Loucy (cell line): ENCODE measurements at regions not wholly inside any gene's neighbourhood (a gene's known extent, or its start where the extent isn't known, plus 50 kb on each side); places are given as distances from the start of the nearest gene placed in this dataset.

Experiments used
- EZH2phosphoT487 ChIP-seq: fragments of 200-600 bp; IDR thresholded peaks from 2 replicates; pipeline ENCODE4 v1.6.1; 2018; ENCODE audit warnings: antibody characterized with exemption, mild to moderate bottlenecking, moderate library complexity, borderline replicate concordance
- TF ChIP-seq, protein P1 (sequence below): fragments of 200-600 bp; sonication (generic); conservative IDR thresholded peaks from 2 replicates; pipeline ENCODE4 v1.5.1; 2014; ENCODE audit warnings: mild to moderate bottlenecking, antibody characterized with exemption, low read length

DNA sequence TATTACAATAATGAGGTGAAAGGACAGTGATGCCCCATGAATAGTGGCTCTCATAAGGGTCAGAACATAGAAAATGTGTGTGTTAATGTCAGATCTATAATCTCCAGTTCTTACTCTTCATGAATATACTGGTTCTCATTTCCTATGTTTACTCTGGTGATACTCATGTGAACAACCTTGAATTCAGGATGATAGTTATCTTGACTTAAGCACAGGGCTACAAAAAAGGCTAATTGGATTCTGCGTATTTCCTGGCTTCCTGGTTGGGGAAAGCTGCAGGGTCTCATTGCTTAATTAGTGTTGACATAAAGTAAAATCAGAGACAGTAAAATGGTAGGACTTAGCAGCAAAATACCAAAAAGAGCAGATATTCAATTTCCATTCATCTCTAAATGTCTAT is 1316.8 kb upstream of the RAG2 start:
- TF ChIP-seq, protein P1, sequence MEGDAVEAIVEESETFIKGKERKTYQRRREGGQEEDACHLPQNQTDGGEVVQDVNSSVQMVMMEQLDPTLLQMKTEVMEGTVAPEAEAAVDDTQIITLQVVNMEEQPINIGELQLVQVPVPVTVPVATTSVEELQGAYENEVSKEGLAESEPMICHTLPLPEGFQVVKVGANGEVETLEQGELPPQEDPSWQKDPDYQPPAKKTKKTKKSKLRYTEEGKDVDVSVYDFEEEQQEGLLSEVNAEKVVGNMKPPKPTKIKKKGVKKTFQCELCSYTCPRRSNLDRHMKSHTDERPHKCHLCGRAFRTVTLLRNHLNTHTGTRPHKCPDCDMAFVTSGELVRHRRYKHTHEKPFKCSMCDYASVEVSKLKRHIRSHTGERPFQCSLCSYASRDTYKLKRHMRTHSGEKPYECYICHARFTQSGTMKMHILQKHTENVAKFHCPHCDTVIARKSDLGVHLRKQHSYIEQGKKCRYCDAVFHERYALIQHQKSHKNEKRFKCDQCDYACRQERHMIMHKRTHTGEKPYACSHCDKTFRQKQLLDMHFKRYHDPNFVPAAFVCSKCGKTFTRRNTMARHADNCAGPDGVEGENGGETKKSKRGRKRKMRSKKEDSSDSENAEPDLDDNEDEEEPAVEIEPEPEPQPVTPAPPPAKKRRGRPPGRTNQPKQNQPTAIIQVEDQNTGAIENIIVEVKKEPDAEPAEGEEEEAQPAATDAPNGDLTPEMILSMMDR, result no peak
- TF ChIP-seq EZH2phosphoT487, result no peak
